HG03457 (cell line): ENCODE measurements at regions not wholly inside any gene's neighbourhood (a gene's known extent, or its start where the extent isn't known, plus 50 kb on each side); places are given as distances from the start of the nearest gene placed in this dataset.

ENCODE experiments used
- ATAC-seq: cut with Tn5 transposase; IDR thresholded peaks from one replicate; pipeline ENCODE4 v1.9.1; 2021; ENCODE audit warnings: moderate number of reproducible peaks; ENCODE audit not compliant: unreplicated experiment

DNA sequence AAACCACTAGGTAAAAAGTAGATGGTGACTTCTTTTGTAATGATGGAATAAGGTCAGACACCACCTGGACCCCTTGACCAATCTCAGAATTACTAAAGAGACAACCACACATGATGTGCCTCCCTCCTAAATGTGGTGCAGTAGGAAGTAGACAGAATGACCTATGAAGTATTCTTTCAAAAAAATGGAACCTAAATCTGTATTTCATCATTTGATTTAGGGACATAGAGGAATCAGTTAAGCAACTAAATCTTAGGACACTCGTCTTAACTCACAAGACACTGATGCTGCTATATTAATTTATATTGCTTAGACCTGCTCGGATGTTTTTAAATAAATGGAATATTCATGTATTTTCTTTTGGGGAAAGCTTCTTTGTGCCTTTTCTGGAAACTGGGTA is 80.9 kb upstream of the IRF2BP2 start:
- no peak for ATAC-seq

DNA sequence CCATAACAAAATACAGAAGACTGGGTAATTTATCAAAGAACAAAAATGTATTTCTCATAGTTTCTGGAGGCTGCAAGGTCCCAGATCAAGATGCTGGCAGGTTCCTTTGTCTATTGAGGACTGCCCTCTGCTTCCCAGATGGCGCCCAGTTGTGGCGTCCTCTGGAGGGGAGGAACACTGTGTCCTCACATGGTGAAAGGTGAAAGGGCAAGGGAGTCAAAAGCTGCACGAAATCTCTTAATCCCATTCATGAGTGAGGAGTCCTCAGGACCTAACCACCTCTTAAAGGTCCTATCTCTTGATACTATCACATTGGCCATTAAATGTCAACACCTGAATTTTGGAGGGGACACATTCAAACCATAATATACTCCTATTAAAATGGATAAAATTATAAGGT is 79.3 kb upstream of the IRF2BP2 start:
- no peak for ATAC-seq

DNA sequence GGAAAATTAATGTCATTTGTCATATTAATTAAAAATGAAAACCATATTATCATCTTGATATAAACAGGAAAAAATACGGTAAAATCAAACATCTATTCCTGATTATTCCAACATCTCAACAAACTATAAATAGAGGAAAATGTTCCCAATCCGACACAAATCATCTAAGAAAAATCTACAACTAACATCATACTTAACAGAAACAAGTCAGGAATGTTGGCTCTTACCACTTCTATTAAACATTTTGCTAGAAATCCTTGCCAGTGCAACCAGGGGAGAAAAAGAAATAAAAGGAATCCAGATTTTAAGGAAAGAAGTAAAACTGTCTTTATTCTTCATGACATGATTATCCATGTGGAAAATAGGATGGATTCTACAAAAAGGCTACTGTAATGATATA is 77.0 kb upstream of the IRF2BP2 start:
- ATAC-seq = no peak

DNA sequence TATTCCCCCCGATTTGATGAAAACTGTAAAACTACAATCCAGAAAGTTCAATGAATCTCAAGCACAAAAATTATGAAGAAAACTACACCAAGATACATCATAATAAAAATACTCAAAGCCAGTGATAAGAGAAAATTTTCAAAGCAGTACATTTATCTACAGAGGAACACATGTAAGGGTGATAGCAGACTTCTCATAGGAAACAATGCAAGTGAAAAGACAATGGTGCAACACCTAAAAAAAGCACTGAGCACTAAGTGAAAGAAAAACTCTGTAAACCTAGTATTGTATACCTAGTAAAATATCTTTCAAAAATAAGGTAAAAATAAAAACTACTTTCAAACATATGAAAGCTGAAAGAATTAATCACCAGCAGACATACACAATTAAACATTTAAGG is 76.1 kb upstream of the IRF2BP2 start:
- no peak for ATAC-seq

DNA sequence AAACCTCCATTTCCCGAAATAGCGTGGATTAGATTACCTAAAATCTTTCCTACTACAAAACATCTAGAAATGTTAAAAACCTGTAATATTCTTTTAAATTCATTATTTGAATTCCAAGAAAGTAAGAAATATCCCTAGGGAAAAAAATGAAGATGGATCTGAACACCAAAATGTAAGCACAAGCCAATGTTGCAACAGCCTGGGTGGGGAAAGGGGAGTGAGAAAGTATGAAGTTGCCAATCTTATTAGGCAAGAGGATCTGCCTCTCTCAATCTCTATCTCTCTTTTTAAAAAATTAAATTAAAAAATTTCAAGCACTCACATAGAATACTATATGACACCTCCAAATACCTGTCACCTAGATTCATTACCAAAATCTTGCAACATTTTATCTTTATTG is 74.9 kb upstream of the IRF2BP2 start:
- ATAC-seq = no peak

DNA sequence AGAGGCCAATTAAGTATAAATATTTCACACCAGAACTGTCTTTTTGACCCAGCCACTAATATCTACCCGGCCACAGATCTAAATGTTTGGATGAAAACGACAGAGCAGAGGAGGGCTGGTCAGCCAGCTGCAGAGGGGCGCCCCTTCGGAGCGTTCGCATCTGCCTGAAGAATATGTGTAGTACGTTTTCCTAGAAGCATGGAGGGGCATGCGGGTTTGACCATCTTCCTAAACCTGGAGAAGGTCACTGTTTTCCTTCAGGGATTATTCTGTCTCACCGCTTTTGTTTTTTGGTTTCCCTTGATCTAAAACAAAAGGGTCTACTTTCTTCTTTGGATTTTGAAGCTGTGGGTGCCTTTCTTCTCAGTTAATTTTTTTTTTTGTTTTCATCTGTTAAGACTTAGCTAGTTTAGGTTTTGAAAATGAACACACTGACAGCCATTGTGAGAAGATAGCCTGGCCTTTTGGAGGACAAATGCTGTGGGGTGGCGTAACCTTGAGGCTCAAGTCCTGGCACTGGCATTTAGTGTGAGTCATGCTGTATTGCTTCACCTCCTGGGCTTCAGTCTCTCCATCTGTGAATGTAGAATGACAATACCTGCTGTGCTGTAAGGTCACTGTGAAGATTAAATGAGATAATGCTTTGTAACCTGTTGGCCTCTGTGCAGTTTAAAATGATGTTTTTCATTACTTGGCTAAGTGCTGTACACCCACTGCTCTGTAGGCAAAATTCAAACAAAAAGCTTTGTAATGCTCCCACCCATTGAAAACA is 74.1 kb upstream of the IRF2BP2 start:
- no peak for ATAC-seq

DNA sequence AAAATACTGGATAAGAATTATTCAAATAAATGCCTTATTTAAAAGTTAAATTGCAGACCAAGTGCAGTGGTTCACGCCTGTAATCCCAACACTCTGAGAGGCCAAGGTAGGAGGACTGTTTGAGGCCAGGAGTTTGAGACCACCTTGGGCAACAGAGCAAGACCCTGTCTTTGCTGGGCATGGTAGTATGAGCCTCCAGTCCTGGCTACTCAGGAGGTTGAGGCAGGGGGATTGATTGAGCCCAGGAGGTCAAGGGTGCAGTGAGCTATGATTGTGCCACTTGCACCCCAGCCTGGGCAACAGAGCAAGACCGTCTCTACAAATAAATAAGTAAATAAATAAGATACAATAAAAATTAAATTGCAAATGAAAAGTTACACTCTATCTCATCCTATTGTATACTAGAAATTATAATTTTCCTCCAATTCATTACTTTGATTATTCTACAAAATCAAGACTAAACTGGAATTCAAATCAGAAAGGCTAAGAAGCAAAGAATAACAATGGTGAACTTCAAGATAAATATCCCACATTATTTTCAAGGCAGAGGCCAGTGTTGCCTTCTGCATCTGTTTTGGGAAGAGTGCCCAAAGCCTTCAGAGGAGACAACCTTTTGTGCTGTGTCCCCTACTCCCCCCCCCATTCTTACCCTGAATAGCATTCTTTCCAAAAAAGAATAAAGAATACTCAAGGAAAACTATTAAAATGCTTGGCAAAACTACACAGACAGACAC is 73.3 kb upstream of the IRF2BP2 start:
- no peak for ATAC-seq

DNA sequence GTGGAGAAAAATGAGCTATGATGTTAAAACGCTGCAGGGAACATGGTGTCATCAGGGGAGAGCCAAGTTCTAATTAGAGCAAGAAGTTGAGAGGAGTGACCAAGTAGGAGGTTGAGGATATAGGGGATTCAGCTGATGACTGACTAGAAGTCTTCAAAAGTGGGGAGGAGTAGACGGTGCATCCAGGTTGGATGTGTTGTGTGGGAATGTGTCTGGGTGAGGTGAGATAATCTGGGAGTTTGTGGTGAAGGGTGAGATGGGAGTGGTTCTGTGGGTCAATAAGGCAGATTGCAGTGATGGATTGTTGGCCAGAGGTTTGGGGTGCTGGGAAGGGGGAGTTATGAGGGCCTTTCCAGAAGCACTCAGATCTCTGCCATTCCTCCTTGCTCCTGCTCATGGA is 72.0 kb upstream of the IRF2BP2 start:
- ATAC-seq = no peak

DNA sequence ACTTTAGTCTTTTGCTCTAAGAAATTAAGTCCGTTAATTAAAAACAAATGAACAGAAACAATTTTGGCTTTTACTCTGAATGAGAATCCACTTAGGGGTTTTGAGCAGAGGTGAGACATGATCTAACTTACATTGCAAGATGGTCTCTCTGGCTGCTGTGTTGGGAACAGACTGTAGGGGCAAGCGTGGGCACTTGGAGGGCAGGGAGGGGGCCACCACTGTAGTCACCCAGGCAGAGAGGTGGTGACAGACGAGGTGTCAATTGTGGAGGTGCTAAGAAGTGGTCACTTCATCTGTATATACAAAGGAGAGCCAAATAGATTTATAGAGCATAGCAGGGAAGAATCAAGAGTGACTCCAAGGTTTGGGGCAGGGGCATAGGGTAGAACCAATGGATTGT is 71.1 kb upstream of the IRF2BP2 start:
- no peak for ATAC-seq

DNA sequence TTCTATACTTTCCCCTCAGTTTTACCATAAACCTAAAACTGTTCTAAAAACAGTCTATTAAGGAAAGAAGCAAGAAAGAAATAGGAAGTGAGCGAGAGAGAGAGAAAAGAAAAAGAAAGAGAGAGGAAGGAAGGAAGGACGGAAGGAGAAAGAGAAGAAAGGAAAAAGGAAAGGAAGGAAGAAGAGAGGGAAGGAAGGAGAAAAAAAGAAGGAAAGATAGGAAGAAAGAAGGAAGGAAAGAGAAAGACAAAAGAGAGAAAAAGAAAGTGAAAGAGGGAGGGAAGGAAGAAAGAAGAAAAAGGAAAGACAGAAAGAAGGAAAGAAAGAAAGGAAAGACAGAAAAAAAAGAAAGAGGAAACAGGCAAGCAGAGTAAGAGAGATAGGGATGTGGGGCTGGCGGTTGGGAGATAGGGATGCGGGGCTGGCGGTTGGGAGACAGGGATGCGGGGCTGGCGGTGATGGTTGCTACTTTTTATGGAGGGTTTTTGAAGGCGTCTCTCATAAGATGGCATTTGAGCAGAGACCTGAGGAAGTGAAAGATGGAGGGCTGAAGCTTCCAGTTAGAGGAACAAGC is 70.4 kb upstream of the IRF2BP2 start:
- no peak for ATAC-seq

DNA sequence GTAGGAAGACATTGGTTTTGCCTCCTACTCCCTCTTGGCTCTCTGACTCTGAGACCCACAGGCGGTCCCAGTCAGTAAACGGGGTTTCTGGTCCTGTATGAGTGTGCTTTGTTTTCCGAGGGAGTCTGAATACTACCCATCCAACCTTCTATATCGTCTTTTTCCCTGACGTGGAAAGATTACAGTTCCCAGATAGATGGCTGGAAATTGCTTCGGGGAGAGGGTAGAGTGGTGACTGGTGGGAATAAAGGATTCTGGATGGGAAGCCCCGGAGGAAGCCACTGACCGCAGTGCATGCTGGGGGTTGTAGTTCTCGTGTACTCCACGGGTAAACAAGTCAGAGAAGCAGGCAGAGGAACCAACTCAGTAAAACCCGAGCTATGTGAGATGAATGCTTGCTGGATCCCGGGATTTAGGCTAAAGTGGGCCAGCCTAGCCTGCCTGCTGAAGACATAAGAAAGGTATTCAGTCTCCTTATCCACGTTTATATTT is 66.2 kb upstream of the IRF2BP2 start:
- ATAC-seq = no peak

DNA sequence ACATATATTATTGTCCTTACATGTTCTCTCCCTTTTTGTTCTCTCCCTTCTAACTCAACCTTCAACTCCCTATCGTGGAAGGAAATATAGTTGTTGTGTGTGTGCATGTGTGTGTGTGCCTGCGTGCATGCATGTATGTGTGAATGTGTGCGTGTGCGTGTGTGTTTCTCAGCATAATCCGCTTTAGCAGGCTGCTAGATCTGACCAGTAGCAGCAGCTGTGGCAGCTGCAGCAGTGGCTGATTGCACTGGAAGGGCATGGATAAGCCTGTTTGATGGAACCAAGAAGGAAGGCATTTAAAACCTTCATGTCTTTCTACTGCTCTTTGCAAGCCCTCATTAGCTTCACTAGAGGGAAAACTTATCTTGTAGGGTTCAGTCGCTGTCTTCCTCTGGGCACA is 65.6 kb upstream of the IRF2BP2 start:
- ATAC-seq = no peak

DNA sequence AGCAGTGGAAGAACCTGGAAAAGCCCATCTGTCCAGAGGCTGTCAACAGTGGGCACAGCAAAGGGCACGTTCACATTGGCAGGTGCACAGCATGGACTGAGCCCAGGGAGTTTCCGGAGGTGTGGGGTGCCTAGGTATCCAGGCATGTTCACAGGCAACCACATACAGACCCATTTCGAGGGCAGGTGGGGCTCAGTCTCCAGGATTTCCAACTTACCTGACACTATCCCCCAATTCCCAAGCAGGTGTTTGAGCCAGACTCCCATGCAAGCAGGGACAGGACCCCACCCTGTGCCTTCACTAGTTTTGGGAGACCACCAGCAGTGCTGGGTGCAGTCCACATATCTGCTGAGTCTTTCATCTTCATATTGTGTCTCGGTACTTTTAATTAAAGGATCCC is 65.0 kb upstream of the IRF2BP2 start:
- no peak for ATAC-seq

DNA sequence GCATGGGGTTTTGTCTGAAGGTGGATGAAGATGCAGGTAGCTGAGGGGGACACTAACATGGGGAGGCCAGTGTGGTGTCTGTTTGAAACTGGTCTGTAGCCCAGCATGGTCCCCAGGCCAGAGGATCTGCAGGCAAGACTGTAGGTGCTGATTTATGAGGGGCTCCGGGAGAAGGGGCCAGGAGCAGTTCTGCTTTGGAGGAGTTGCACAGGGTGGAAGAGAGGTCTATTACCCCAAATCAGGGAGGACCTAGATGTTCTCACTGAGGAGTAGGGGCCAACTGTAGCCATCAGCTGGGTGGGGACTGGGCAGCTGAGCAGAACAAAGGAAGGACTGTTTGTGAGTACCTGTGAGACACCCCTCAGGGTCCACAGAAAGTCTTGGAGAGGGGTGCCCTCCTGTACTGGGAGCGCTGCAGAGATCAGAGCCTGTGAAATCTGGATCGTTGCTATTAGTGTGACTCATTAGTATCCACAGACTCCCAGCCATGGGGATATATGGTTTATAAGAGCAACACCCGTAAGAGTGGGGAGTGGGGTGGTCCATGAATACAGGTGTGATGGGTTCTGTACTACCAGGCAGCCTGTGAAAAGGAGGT is 64.3 kb upstream of the IRF2BP2 start:
- no peak for ATAC-seq

DNA sequence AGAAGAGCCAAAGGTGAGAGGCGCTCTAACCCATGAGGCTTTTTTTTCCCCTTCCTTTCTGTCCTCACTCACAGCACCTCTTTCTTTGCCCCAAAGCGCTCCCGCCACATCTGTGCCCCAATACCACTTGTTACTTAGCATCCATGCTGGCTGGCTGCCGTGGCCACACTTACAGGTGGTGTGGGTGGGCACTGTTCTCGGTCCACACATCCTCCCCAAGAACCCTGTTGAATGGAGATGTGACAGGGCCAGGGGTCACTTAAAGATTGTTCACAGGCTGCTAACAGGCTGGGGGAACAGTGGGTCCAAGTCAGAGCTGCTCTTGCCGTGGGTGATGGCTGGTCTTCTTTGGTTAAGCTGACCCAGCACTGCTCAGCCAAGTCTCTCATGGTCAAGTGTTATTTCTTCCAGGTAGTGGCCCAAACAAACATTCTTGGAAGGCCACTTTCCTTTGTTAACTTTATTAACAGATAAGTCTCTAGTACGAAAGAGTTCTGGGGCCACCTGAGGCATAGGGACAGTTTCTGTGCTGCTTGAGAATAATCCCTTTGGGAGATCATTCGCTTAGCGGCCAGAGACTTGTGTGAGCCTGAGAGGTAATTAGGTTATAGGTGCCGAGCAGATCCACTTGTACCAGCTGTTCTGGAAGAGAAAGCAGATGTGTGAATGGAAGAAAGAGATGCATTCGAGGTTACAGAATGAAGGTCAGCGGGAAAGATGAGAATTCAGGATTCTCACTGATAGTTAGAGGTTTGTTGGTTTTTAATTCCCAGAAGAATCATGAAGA is 62.6 kb upstream of the IRF2BP2 start:
- ATAC-seq = no peak

DNA sequence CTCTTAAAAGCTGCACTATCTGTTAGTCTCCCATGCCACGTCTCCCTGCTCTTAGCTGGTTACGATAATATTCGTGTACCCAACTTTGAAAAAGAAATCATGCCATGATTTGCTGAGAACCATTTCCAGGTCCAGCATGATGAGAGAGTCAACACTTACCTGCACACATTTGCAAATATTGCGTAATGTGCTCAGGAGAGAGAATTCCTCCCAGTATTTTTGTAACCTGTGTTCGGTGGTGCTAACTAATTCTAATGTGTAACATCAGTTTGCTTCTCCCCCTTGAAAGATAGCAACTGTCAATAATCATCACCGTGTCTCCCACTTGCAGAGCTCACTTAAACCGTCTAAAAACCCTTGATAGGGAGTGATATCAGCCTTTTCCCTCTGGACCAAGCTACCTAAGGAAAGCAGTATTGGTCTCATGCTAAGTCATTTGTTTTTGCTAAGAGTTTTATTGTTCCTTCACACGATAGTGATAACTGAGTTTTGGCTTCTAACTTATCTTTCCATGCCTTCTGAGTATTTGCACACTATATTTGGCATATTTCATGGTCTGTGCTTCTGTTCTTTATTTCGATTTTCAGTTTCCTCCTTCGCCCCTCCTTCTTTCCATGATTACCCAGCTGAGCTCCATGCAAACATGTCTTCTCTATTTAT is 61.1 kb upstream of the IRF2BP2 start:
- no peak for ATAC-seq

DNA sequence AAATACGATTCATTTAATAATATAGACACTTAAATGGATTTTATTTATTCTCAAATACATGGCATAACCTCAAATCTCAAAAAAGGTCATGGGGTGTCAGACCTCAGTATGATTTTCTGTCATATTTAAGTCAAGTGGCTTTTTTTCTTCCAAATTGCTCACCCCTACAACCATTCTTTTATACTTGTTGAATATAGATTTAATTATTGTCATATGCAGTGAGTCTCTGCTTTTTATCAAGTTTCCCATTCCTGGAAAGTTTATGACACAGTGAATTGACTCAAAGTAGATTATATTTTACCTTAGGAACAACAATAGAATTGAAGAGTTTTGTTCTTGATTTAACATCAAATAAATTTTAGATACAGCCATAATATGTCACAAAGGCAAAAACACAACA is 59.5 kb upstream of the IRF2BP2 start:
- ATAC-seq = no peak

DNA sequence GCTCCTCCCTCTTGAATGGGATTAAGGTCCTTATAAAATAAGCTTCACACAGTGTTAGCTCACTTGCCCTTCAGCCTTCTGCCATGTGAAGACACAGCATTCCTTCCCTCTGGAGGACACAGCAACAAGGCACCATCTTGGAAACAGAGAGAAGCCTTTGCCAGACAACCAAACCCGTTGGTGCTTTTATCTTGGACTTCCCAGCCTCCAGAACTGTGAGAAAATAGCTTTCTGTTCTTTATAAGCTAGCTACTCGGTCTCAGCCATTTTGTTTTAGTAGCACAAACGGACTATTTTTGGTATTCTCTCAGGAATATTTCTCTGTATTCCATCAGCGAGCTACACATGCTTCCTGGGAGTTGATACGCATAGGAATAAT is 58.6 kb upstream of the IRF2BP2 start:
- no peak for ATAC-seq

DNA sequence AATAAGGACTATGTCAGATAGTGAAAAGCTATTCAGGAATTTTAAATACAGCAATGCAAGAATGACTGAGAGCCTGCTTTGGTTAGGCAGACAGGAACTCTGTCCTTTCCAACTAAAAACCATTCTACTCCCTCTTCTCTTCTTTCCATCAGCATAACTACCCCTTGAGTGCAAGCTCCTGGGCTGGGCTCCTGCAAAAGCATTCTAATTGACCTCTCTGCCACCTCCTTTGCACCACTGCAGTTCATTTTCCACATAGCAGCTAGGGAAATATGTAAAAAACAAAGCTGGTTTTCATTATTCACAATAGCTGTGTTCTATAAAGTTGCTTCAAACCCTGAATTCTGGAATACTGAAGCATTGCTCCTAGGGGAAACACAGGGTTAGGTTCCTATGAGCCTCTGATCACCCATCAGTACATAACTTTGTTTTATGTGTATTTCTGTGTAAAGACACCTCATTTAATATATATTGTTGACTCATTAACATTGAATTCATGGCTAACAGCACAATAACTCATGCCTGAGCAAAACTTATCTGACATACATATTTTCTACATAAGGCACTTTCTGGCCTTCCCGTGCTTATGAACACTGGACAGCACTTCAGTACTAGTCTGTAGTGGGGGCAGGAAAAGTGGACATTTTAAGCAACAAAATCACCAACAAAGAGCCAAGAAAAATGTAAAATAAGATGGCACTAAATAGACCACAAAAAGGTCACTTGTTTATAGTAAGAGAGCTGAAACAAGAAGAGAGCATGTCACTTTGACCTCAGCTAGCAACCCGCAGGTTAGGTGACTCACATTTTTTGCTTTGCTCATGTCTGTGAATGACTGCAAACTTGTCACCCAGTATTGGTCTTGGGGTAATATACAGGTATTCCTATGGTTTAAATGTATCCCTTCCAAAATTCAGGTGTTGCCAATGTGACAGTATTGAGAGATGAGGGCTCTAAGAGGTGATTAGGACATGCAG is 57.9 kb upstream of the IRF2BP2 start:
- ATAC-seq = no peak
